ENCODE measurements at regions not wholly inside any gene's neighbourhood (a gene's known extent, or its start where the extent isn't known, plus 50 kb on each side); places are given as distances from the start of the nearest gene placed in this dataset.

DNA sequence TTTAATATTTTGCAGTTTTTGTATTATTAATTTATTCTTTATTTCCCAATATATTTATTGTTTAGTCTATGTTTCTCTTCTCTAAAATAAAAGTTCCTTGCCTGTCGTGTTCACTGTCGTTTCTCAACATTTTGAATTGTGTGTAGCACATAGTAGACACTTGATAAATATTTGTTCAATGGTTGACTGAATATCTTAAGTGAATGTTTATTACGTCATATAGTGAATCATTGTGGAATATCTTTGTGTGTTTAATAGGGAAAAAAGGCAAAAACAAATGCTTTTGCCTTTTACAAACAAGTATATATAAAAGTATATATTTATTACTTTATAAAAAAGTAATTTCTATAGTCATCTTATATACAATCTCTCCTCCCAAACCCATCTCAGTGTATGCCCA, 572.3 kb downstream of the EPHA3 start (continued):
- TF ChIP-seq ETV1 (tag; conservative IDR thresholded peaks at IDR 0.05; ENCODE audit: low read depth): no peak
- TF ChIP-seq PTRF (tag; IDR thresholded peaks at IDR 0.05): no peak
- TF ChIP-seq ZNF277 (CRISPR knock-in tag; IDR thresholded peaks at IDR 0.05; ENCODE audit: borderline replicate concordance): no peak

GRCh38 chr3:89682556-89682955, 575.1 kb downstream of the EPHA3 start:
- intact Hi-C loops (cut with micrococcal nuclease): no loop called here

More at GRCh38 chr3:89682556-89682955, 575.1 kb downstream of the EPHA3 start:
- no peak overlapping the region for H3K4me3 ChIP-seq
- DNase-seq (ENCODE audit: extremely low read depth in 1 of 4, low spot score in 3 of 4) (no peak), ATAC-seq (no peak), FAIRE-seq (no peak)
- no peak overlapping the region for H3K9ac ChIP-seq (ENCODE audit: insufficient read depth in 1 of 2, low read depth in 2 of 2, low read length in 2 of 2)
- ChIA-PET POLR2A (no interaction called here), CTCF (ENCODE audit: low intra/inter-chr PET ratio) (no interaction called here)
- no TSS peak for BruUV-seq (replicated peaks)
- no peak overlapping the region for H3K4me2 ChIP-seq (ENCODE audit: insufficient read depth, low read length)
- H2AFZ ChIP-seq (ENCODE audit: low read depth, low read length): no peak overlapping the region
- H3K79me2 ChIP-seq (ENCODE audit: control insufficient read depth, insufficient read depth, low read length): no peaks in the 10 kb centered on the region
- no peaks in the 10 kb centered on the region for H4K20me1 ChIP-seq (replicated peaks; ENCODE audit: control insufficient read depth, insufficient read depth, low read length)
- no peaks in the 10 kb centered on the region for H3K9me1 ChIP-seq (ENCODE audit: control insufficient read depth, insufficient read depth, low read length)
- no peaks in the 10 kb centered on the region for H3K4me1 ChIP-seq (replicated peaks in 1 of 2; ENCODE audit: control insufficient read depth in 2 of 2, insufficient read depth in 2 of 2, low read length in 2 of 2)
- WGBS (ENCODE audit: insufficient coverage, low coverage, missing lambda C conversion rate): 0% methylated on average over 2 of the region's 2 CpGs
- in situ Hi-C loops (cut with MboI): no loop called here
- H3K27me3 ChIP-seq (ENCODE audit: control insufficient read depth in 2 of 2, insufficient read depth in 2 of 2, low read length in 2 of 2): no peaks in the 10 kb centered on the region
- no peaks in the 10 kb centered on the region for H3K9me3 ChIP-seq (replicated peaks; ENCODE audit: control insufficient read depth, insufficient read depth, low read depth, low read length)
- H3K27ac ChIP-seq (ENCODE audit: extremely low read depth, low read depth, low read length): no peak overlapping the region
- no peaks in the 10 kb centered on the region for H3K36me3 ChIP-seq (ENCODE audit: control insufficient read depth, insufficient read depth, low read length)
- no peak for TF ChIP-seq ZKSCAN8 (CRISPR knock-in tag; IDR thresholded peaks at IDR 0.05)
- TF ChIP-seq, protein P1, sequence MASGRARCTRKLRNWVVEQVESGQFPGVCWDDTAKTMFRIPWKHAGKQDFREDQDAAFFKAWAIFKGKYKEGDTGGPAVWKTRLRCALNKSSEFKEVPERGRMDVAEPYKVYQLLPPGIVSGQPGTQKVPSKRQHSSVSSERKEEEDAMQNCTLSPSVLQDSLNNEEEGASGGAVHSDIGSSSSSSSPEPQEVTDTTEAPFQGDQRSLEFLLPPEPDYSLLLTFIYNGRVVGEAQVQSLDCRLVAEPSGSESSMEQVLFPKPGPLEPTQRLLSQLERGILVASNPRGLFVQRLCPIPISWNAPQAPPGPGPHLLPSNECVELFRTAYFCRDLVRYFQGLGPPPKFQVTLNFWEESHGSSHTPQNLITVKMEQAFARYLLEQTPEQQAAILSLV (tag; IDR thresholded peaks at IDR 0.05): no peak
- TF ChIP-seq ZNF586 (CRISPR knock-in tag; conservative IDR thresholded peaks at IDR 0.05): no peak
- TF ChIP-seq GTF2F1 (IDR thresholded peaks at IDR 0.05; ENCODE audit: low read depth, low read length): no peak
- TF ChIP-seq HSF4 (CRISPR knock-in tag; IDR thresholded peaks at IDR 0.05; ENCODE audit: borderline replicate concordance): no peak
- TF ChIP-seq STAT6 (CRISPR knock-in tag; IDR thresholded peaks at IDR 0.05): no peak
- TF ChIP-seq MTA2 (IDR thresholded peaks at IDR 0.05; ENCODE audit: low read depth): no peak
- TF ChIP-seq RHOXF2B (CRISPR knock-in tag; conservative IDR thresholded peaks at IDR 0.05): no peak
- no peak for TF ChIP-seq XRCC4 (IDR thresholded peaks at IDR 0.05; ENCODE audit: extremely low read depth, insufficient read depth, insufficient read length)
